T-helper 22 cell (primary cell): ENCODE measurements at regions not wholly inside any gene's neighbourhood (a gene's known extent, or its start where the extent isn't known, plus 50 kb on each side); places are given as distances from the start of the nearest gene placed in this dataset.
"Not testable (repeated sequence)": the region's sequence is repeated elsewhere in the genome, so short reads cannot be mapped to it uniquely, and the experiment has no call there.

Source experiments
- DNase-seq: peaks from one replicate; pipeline ENCODE4 v3.0.0-alpha.2; 2020; ENCODE audit warnings: low read depth

- no peak for DNase-seq
Observed at GRCh38 chr11:87545858-87546257, 508.1 kb downstream of the TMEM135 start.

GRCh38 chr11:87539596-87539995 lies 501.9 kb downstream of the TMEM135 start:
- DNase-seq: no peak

DNA sequence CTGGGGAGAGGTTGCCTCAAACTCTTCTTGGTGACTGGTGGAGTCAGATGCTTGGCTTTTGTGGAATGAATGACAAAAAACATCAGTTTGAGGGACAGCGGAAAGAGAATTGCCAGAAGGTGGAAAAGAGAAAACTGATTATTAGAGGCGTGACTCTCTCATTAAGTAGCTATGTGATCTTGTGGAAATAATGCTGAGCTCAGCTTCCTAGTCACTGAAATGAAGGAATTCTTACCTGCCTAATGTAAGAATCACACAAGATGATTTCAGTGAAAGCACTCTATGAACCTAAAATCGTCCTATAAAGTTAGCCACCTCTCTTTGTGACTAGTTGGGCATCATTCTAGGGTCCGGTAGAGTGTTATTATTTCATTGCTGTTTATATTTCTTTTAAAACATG lies 498.8 kb downstream of the TMEM135 start:
- DNase-seq: no peak

DNA sequence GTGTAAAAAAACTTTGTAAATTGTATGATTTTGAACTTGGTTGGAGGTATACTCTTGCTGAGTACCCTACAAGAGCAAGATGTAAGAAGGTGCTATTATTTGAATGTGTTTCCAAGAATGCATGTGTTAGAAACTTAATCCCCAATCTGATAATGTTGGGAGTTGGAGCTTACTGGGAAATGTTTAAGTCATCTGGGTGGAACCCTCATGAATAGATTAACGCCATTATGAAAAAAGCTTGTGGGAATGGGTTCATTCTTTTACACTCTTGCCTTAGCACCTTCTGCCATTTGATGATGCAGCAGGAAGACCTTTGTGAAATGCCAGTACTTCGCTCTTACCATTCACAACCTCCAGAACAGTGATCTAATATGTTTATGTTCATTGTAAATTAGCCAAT lies 498.3 kb downstream of the TMEM135 start:
- DNase-seq: no peak

DNA sequence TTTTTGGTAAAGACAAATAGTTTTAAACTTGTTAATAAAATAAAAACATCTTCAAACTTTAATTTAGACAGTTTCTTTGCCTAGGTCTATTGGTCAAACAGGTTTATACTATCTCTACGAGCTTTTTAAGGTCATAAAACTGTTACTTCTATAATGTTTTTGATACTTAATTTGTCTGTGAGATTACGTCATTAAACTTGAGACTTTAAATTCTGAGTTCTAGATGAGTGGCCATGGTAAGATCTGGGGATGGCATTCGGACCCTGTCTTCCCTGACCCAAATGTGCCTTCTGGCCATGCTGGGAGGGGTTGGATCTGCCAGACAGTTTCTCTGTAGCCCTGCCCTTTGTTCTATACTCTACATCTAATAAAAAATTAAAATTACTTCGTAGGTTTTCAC lies 497.8 kb downstream of the TMEM135 start:
- no peak for DNase-seq

DNA sequence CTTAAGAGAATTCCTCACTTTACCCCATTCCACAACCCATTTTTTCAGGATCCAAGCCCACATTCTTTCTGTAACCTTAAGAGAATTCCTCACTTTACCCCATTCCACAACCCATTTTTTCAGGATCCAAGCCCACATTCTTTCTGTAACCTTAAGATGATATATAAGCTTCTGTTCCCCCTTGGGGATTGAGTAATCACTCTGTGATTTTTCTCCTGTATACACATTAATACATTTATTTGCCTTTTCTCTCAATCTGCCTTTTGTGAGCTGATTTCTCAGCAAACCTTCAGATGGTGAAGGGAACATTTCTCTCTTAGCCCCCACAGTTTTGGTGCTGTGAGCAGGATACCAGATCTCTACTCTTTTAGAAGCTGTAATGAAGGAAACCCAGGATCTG lies 494.1 kb downstream of the TMEM135 start:
- not testable (repeated sequence) for DNase-seq

DNA sequence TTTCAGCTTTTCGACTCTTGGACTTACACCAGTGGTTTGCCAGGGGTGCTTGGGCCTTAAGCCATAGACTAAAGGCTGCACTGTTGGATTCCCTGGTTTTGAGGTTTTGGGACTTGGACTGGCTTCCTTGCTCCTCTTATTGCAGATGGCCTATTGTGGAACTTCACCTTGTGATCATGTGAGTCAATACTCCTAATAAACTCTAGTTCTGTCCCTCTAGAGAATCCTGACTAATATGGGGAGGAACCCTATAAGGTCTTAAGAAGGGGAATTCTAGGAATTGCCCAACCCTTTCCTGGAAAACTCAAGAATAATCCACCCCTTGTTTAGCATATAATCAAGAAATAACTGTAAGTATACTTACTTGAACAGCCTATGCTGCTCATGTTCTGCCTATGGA lies 491.8 kb downstream of the TMEM135 start:
- DNase-seq: no peak

DNA sequence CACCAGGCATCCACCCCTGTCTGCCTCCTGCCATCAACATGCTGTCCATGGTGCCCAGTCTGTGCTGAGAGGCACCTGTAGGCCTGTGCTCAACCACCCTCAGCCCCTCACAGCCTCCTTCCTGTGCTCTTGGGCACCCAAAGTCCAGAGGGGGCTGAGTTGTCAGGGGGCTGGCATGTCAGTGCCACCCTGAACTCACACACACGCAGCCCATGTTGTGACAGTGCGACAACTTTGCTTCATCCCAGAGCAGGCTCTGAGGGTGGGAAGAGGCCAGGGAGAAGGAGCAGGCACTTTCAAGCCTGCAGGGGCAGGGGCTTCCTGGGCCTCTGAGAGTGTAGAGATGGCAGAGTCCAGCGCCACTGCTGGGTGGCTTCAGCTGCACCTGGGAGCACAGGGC lies 491.0 kb downstream of the TMEM135 start:
- no peak for DNase-seq

GRCh38 chr11:87523276-87523675 lies 485.5 kb downstream of the TMEM135 start:
- DNase-seq: no peak

GRCh38 chr11:87518266-87518665 lies 480.5 kb downstream of the TMEM135 start:
- no peak for DNase-seq

- no peak for DNase-seq
Observed at GRCh38 chr11:87517351-87517750, 479.6 kb downstream of the TMEM135 start.

DNA sequence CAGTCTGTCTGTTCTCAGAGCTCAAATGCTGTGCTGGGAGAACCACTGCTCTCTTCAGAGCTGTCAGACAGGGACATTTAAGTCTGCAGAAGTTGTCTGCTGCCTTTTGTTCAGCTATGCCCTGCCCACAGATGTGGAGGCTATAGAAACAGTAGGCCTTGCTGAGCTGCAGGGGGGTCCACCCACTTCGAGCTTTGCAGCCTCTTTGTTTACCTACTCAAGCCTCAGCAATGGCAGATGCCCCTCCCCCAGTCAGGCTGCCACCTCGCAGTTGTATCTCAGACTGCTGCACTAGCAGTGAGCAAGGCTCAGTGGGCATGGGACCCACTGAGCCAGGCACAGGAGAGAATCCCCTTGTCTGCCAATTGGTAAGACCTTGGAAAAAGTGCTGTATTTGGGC lies 470.0 kb downstream of the TMEM135 start:
- DNase-seq: not testable (repeated sequence)

- DNase-seq: not testable (repeated sequence)
Observed at GRCh38 chr11:87506946-87507345, 469.2 kb downstream of the TMEM135 start.

DNA sequence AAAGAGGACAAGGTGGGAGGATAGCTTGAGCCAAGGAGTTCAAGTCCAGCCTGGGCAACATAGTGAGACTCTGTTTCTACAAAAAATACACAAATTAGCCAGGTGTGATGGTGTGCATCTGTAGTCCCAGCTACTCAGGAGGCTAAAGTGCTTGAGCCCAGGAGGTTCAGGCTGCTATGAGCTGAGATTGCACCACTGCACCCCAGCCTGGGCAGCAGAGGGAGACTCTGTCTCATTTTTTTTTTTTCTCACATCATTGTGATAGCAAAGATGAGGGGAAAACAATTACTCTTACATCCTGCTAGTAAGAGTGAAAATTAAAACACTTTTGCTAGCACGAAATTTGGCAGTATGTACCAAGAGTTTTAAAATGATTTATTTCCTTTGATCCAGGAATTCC lies 463.7 kb downstream of the TMEM135 start:
- DNase-seq: no peak

GRCh38 chr11:87494936-87495335 lies 457.2 kb downstream of the TMEM135 start:
- DNase-seq: not testable (repeated sequence)

DNA sequence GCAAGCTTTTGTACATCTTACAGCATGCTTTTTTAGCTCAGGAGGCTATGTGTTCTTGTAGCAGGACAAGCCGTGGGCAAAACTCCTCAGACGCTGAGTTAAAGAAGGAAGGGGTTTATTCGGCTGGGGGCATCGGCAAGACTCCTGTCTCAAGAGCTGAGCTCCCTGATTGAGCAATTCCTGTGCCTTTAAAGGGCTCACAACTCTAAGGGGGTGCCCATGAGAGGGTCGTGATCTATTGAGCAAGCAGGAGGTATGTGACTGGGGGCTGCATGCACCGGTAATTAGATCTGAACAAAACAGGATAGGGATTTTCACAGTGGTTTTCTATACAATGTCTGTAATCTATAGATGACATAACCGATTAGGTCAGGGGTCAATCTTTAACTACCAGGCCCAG lies 456.3 kb downstream of the TMEM135 start:
- DNase-seq: not testable (repeated sequence)

- DNase-seq: no peak
Observed at GRCh38 chr11:87493516-87493915, 455.8 kb downstream of the TMEM135 start.

DNA sequence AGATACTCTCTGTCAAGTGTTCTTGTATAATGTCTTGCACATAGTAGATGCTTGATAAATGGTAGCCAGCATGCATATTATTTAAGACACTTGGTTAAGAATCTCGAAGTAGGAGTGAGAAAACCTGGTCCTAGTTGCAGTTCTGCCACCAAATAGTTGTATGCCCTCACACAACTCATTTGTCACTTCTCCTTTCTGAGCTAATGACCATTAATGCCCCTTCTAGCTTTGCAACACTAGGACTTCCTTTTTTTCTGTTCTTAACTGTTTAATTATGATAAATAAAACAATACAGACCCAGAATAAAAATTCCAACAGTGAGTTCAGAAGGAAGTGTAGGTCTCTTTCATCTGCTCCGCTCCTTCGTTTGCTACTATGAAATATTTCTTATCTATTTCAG lies 453.6 kb downstream of the TMEM135 start:
- no peak for DNase-seq

GRCh38 chr11:87490671-87491070 lies 452.9 kb downstream of the TMEM135 start:
- no peak for DNase-seq

DNA sequence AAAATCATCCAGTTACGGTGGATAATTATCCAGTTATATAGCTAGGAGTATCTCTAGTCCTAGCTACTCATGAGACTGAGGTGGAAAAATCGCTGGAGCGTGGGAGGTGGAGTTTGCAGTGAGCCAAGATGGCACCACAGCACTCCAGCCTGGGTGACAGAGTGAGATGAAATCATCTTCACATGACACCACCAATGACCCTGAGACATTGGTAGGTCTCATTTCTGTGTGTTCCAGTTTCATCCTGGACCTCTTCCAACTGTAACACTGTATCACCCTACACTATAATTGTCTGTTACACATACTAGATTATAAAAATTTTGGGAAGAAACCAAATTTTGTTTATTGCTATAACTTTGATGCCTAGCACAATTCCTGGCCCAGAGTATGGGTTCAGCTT lies 446.8 kb downstream of the TMEM135 start:
- no peak for DNase-seq

DNA sequence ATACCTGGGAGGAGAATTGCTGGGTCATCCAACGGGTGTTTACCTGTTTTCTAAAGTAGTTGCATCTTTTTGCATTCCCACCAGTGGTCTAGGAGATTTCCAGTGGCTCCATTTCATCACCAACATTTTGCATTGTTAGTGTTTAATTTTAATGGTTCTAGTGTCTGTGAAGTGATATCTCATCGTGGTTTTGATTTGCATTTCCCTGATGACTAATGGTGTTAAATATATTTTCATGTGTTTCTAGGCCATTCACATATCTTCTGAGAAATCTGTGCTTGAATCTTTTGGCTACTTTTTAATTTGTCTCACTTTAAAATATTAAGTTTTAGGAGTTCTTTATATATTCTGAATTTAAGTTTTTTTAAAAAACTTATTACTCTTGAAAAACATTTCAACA lies 439.6 kb downstream of the TMEM135 start:
- DNase-seq: no peak

GRCh38 chr11:87473174-87473573 lies 435.4 kb downstream of the TMEM135 start:
- no peak for DNase-seq

GRCh38 chr11:87466223-87466622 lies 428.5 kb downstream of the TMEM135 start:
- no peak for DNase-seq

DNA sequence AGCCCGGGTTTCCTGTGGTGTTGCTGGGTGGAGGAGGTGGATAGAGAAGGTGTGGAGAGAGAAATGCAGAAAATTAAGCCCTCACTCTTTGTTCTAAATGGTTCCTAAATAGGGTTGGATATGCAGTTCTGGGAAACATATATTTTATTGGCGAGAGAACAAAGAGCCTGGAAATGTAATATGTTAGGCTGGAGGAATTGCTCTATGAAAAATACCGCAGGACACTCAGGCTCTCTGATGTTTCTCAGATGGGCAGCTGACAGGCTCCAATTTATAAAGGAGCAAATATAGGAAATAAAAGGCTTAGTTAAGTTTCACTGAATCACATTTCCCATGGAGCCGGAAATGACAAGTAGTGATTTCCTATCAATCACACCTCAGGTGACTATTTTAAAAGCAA lies 428.0 kb downstream of the TMEM135 start:
- DNase-seq: no peak

- DNase-seq: no peak
Observed at GRCh38 chr11:87463486-87464102, 425.9 kb downstream of the TMEM135 start.
